ENCODE measurements at regions not wholly inside any gene's neighbourhood (a gene's known extent, or its start where the extent isn't known, plus 50 kb on each side); places are given as distances from the start of the nearest gene placed in this dataset.

- WGBS, 5 donors, result 79 to 90% (median 80%) methylated on average over 1 of the region's 1 CpG
These were observed 547.9 kb downstream of the COL12A1 start for GRCh38 chr6:74657931-74658330.

DNA sequence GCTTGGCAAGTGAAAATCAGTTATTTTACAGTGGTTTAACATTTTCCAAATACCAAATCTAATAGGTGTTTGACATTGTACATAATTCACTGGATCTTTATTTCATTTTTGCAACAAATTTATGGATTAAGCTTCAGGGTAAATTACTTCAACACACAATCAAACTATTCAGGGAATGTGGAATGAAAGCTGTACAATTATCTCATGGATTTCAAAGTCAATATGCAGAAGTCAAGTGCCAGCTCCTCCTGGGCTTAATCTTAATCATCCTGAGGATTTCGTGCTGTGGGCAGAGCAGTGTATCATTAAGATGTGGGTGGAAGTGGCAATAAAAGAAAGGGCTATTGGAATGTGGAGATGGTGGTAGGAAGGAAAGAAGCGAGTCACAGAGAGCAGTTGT, 548.8 kb downstream of the COL12A1 start:
- no peak for DNase-seq
- no peaks in the 10 kb centered on the region for H3K4me1 ChIP-seq
- H3K4me3 ChIP-seq, result no peak overlapping the region
- H3K27ac ChIP-seq, result no peak overlapping the region
- no peaks in the 10 kb centered on the region for H3K27me3 ChIP-seq (replicated peaks in 1 of 7)
- no peaks in the 10 kb centered on the region for H3K36me3 ChIP-seq
- peaks cover 0 to 10% (median 0%) of the 10 kb centered on the region in 8 donors for H3K9me3 ChIP-seq
- intact Hi-C loops (cut with DNase I; ENCODE audit: low total_unique reads), result no loop called here
- 62 to 77% (median 68%) methylated on average over 2 of the region's 2 CpGs for WGBS, 5 donors
- no peak for TF ChIP-seq POLR2A (IDR thresholded peaks at IDR 0.05)

More at GRCh38 chr6:74657931-74658330, 547.9 kb downstream of the COL12A1 start:
- intact Hi-C loops (cut with DNase I; ENCODE audit: low total_unique reads), result no loop called here
- no peak overlapping the region for H3K27ac ChIP-seq
- TF ChIP-seq POLR2AphosphoS5 (IDR thresholded peaks at IDR 0.05), result no peak
- no peak for TF ChIP-seq POLR2A (IDR thresholded peaks at IDR 0.05)
- TF ChIP-seq, protein P1, sequence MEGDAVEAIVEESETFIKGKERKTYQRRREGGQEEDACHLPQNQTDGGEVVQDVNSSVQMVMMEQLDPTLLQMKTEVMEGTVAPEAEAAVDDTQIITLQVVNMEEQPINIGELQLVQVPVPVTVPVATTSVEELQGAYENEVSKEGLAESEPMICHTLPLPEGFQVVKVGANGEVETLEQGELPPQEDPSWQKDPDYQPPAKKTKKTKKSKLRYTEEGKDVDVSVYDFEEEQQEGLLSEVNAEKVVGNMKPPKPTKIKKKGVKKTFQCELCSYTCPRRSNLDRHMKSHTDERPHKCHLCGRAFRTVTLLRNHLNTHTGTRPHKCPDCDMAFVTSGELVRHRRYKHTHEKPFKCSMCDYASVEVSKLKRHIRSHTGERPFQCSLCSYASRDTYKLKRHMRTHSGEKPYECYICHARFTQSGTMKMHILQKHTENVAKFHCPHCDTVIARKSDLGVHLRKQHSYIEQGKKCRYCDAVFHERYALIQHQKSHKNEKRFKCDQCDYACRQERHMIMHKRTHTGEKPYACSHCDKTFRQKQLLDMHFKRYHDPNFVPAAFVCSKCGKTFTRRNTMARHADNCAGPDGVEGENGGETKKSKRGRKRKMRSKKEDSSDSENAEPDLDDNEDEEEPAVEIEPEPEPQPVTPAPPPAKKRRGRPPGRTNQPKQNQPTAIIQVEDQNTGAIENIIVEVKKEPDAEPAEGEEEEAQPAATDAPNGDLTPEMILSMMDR (IDR thresholded peaks at IDR 0.05 in 8 of 11, conservative IDR thresholded peaks at IDR 0.05 in 3 of 11), result no peak
- DNase-seq, result no peak
- peaks cover 0 to 10% (median 0%) of the 10 kb centered on the region in 8 donors for H3K9me3 ChIP-seq
- no peak overlapping the region for H3K4me3 ChIP-seq
- no peaks in the 10 kb centered on the region for H3K4me1 ChIP-seq
- no peaks in the 10 kb centered on the region for H3K36me3 ChIP-seq
- no peaks in the 10 kb centered on the region for H3K27me3 ChIP-seq (replicated peaks in 1 of 7)

DNA sequence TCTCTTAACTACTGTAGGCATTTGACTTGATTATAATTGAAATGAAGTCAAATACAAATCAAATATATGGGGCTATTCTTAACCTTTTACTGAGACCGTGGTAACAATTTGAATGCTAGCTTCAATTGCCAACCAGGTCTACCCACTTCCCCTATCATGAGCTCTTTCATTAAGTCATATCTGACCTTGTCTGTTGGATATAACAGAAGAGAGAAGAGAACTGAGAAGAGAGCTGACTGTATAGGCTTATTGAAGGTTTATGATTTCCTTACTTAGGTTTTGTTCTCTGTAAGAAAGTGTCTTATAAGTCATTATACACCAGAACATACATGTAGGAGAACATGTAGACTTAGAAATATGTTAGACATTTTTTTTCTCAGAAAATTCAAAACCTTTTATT, 549.4 kb downstream of the COL12A1 start:
- Histone ChIP-seq H3K4me1 (no peaks in the 10 kb centered on the region), H3K4me3 (no peak overlapping the region), H3K27ac (no peak overlapping the region), H3K36me3 (no peaks in the 10 kb centered on the region), H3K27me3 (replicated peaks in 1 of 7) (no peaks in the 10 kb centered on the region), H3K9me3 (peaks cover 0 to 10% (median 0%) of the 10 kb centered on the region in 8 donors)
- no peak for TF ChIP-seq POLR2AphosphoS5 (IDR thresholded peaks at IDR 0.05)
- TF ChIP-seq, protein P1 (IDR thresholded peaks at IDR 0.05 in 8 of 11, conservative IDR thresholded peaks at IDR 0.05 in 3 of 11), result no peak
- TF ChIP-seq POLR2A (IDR thresholded peaks at IDR 0.05), result no peak
- intact Hi-C loops (cut with DNase I; ENCODE audit: low total_unique reads), result no loop called here
- 69 to 89% (median 76%) methylated on average over 1 of the region's 1 CpG for WGBS, 5 donors
- no peak for DNase-seq

DNA sequence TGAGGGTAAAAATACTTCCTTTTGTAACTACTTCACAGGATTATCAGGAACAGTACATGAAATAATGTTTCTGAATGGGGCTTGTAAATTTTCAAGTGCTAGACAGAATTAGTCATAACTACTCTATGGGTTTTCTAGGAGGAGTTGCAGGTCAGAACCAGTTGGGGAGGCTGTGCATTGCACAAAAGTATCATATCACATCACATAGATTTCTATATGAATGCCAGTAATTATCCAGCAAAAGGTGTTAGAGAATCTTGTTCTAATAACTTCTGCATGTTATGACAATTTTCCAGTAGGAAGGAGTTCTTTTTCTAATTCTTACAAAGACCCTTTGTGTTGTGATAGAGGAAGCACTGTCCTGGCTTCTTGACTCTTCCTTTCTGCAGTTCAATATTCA, 551.6 kb downstream of the COL12A1 start:
- intact Hi-C loops (cut with DNase I; ENCODE audit: low total_unique reads), result no loop called here
- DNase-seq, result no peak
- TF ChIP-seq, protein P1 (IDR thresholded peaks at IDR 0.05 in 8 of 11, conservative IDR thresholded peaks at IDR 0.05 in 3 of 11), result no peak
- no peak for TF ChIP-seq POLR2A (IDR thresholded peaks at IDR 0.05)
- no peak for TF ChIP-seq POLR2AphosphoS5 (IDR thresholded peaks at IDR 0.05)

More for the DNA sequence above, 551.6 kb downstream of the COL12A1 start:
- H3K27me3 ChIP-seq (replicated peaks in 1 of 7), result no peaks in the 10 kb centered on the region
- no peak overlapping the region for H3K4me3 ChIP-seq
- no peaks in the 10 kb centered on the region for H3K4me1 ChIP-seq
- H3K36me3 ChIP-seq, result no peaks in the 10 kb centered on the region
- no peak overlapping the region for H3K27ac ChIP-seq
- peaks cover 0 to under 1% (median 0%) of the 10 kb centered on the region in 8 donors for H3K9me3 ChIP-seq
